ENCODE measurements at regions not wholly inside any gene's neighbourhood (a gene's known extent, or its start where the extent isn't known, plus 50 kb on each side); places are given as distances from the start of the nearest gene placed in this dataset.

- TF ChIP-seq ZNF114 (CRISPR knock-in tag; IDR thresholded peaks at IDR 0.05), result no peak
- TF ChIP-seq ZNF331 (CRISPR knock-in tag; IDR thresholded peaks at IDR 0.05; ENCODE audit: low read depth), result no peak
- TF ChIP-seq CREB1 (CRISPR knock-in tag; IDR thresholded peaks at IDR 0.05; ENCODE audit: low read depth), result no peak
- TF ChIP-seq, protein P1, sequence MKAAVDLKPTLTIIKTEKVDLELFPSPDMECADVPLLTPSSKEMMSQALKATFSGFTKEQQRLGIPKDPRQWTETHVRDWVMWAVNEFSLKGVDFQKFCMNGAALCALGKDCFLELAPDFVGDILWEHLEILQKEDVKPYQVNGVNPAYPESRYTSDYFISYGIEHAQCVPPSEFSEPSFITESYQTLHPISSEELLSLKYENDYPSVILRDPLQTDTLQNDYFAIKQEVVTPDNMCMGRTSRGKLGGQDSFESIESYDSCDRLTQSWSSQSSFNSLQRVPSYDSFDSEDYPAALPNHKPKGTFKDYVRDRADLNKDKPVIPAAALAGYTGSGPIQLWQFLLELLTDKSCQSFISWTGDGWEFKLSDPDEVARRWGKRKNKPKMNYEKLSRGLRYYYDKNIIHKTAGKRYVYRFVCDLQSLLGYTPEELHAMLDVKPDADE (IDR thresholded peaks at IDR 0.05), result no peak
- no peak for TF ChIP-seq STAT1 (IDR thresholded peaks at IDR 0.05; ENCODE audit: unreplicated experiment)
- TF ChIP-seq CTCF (conservative IDR thresholded peaks at IDR 0.05; ENCODE audit: low read depth in 2 of 2), result no peak
- no peak for TF ChIP-seq REST (IDR thresholded peaks at IDR 0.05; ENCODE audit: unreplicated experiment)
- TF ChIP-seq JUNB (IDR thresholded peaks at IDR 0.05; ENCODE audit: unreplicated experiment), result no peak
These were observed 301.7 kb downstream of the CENPW start (continued) for GRCh38 chr6:126641641-126642040.

- Mint-ChIP-seq H3K4me3 (no peak overlapping the region), H3K4me1 (peaks cover 7% of the 10 kb centered on the region; the same call in 2 of the 3 replicates), H3K9me3 (no peaks in the 10 kb centered on the region), H3K27ac (no peak overlapping the region), H3K36me3 (ENCODE audit: low read depth) (no peaks in the 10 kb centered on the region), H3K27me3 (ENCODE audit: insufficient read depth, low read depth, poor library complexity) (no peaks in the 10 kb centered on the region)
- no peak overlapping the region for H2AFZ ChIP-seq
- H3K4me3 ChIP-seq, result no peak overlapping the region
- H3K4me1 ChIP-seq (ENCODE audit: insufficient read depth), result no peaks in the 10 kb centered on the region
- H3F3A ChIP-seq (replicated peaks; ENCODE audit: low read depth), result no peaks in the 10 kb centered on the region
- ATAC-seq (no peak), DNase-seq (ENCODE audit: low spot score) (no peak)
- no peaks in the 10 kb centered on the region; the same call in 1 of the 2 replicates for H3K9me2 ChIP-seq (ENCODE audit: insufficient read depth)
- no peaks in the 10 kb centered on the region for H3K36me3 ChIP-seq (ENCODE audit: insufficient read depth)
- no peaks in the 10 kb centered on the region for H4K20me1 ChIP-seq (replicated peaks; ENCODE audit: insufficient read depth)
- no peaks in the 10 kb centered on the region for H3K79me2 ChIP-seq (replicated peaks; ENCODE audit: insufficient read depth)
- no peak overlapping the region for H3K27ac ChIP-seq (ENCODE audit: low read depth)
- H3K27me3 ChIP-seq (ENCODE audit: insufficient read depth), result no peaks in the 10 kb centered on the region
- no peak overlapping the region for H3K4me2 ChIP-seq
- TF ChIP-seq CTCF (conservative IDR thresholded peaks at IDR 0.05; ENCODE audit: low read depth in 2 of 2) (no peak), STAT1 (IDR thresholded peaks at IDR 0.05; ENCODE audit: unreplicated experiment) (no peak), NANOG (IDR thresholded peaks at IDR 0.05; ENCODE audit: borderline replicate concordance) (no peak), ZNF114 (CRISPR knock-in tag; IDR thresholded peaks at IDR 0.05) (no peak), EZH2 (IDR thresholded peaks at IDR 0.05; ENCODE audit: low read depth, unreplicated experiment) (no peak), JUNB (IDR thresholded peaks at IDR 0.05; ENCODE audit: unreplicated experiment) (no peak)
These were observed 303.4 kb downstream of the CENPW start for GRCh38 chr6:126643352-126643751.
